NOMO-1 (cell line): ENCODE measurements at regions not wholly inside any gene's neighbourhood (a gene's known extent, or its start where the extent isn't known, plus 50 kb on each side); places are given as distances from the start of the nearest gene placed in this dataset.
A peak's percentile ranks its signal among the peaks of the same experiment; 100 is the strongest.
"Not testable (repeated sequence)": the region's sequence is repeated elsewhere in the genome, so short reads cannot be mapped to it uniquely, and the experiment has no call there.

ENCODE experiments used
- DNase-seq, 2 experiments: peaks; one replicate each; lab custom pipeline; 2025; ENCODE audit not compliant: unreplicated experiment in 2 of 2; lab: John Stamatoyannopoulos, UW

- DNase-seq: no peak
These were observed 86.3 kb upstream of the CNIH3 start for GRCh38 chr1:224529844-224530243.

DNA sequence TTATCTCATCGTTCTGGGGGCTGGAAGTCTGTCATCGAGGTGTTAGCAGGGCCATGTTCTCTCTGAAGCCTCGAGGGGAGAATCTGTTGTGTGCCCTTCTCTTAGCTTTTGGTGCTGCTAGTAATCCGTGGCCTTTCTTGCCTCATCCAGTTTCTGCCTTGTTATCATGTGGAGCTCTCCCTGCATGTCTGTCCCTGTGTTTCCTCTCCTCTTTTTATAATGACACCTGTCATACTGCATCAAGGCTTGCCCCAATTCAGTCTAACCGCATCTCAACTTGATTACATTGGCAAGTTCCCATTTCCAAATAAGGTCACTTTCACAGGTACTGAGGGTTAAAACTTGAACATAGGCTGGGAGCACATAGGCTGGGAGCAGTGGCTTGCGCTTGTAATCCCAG, 82.6 kb upstream of the CNIH3 start:
- no peak for DNase-seq

DNA sequence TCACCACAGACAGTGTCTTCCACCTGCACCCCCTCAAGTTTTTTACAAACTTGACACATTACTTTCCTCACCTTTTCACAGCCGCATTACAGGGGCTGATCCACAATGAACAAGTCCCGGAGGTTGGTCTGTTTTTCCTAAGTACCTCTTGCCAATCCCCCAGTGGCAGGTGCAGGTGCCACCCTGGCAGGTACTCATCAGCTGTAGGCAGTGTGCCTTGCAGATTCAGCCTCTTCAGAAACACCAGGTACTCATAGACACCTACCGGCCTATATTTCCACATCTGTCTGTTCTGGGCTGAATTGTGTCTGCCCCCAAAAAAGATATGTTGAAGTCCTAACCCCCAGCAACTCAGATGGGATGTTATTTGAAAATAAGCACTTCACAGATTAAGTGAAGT, 81.4 kb upstream of the CNIH3 start:
- DNase-seq: no peak

DNA sequence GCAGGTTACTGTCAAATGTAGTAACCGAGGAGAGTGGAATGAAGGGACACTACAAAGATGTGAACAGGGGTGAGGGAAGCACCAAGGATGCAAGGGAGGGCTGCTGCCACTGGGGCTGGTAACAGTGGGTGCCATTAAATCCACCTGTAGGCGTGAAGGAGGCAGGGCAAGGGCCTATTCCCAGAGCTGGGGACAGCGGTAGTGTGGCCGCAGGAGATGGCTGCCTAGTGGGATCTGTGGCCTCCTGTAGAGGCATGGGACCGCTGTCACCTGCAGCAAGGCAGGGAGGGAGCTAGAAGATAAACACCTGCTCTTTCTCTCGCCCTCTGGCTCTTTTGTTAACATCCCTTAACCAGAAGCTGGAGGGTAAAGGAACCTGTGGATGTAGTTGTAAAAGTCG, 80.5 kb upstream of the CNIH3 start:
- no peak for DNase-seq

DNA sequence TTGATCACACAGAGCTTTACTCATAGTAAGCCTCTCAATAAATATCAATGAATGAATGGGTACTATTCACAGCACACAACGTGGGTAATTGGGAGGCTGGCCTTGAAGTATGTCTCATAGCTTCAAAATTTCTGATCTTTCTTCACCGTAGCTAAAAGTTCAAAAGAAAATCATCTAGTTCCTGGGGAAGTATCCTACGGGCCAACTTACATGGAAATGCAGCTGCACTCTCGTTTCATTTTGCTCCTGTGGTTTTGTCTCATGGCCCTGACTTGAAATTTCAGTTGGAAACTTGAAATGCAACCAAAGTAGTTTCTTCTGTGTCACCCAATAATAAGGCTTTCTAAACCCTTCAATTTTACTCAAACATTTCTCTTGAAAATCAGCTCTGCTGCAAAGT, 76.1 kb upstream of the CNIH3 start:
- peak; percentile 7 to 33 for DNase-seq

- DNase-seq: peak in 1 of 2 experiments; percentile 29
These were observed 75.6 kb upstream of the CNIH3 start for GRCh38 chr1:224540535-224540934.

DNA sequence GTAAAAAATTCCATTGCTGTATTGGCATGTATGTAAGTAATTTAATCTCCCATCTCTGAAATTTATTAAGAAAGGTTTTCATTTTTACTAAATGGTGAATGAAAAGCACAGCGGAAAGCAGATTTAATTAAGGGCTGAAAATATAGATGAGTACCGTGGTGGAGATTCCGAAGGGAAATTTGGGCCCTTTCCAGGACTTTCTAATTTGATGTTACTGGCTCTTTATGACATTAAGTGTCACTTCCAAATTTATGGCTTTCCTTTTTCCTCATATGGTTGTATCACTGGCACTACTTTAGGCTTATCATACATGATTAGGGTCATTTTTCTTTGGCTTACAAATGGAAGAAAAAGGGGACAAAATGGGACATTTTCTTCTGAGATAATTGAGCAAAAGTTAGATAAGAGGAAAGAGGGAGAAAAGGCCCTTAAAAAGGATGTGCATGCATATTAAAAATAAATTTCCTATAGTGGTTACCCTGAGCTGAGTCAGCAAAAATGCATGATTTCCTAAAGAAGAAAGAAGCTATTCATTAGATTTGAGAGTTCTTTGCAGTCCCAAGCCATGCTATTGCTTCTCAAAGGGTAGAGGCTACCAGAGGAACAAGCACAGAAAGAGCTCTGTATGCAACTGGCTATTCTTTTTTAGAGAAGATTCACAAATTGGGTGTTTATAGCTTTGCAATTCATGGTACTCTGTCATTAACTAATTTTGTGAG, 74.9 kb upstream of the CNIH3 start:
- DNase-seq: no peak

DNA sequence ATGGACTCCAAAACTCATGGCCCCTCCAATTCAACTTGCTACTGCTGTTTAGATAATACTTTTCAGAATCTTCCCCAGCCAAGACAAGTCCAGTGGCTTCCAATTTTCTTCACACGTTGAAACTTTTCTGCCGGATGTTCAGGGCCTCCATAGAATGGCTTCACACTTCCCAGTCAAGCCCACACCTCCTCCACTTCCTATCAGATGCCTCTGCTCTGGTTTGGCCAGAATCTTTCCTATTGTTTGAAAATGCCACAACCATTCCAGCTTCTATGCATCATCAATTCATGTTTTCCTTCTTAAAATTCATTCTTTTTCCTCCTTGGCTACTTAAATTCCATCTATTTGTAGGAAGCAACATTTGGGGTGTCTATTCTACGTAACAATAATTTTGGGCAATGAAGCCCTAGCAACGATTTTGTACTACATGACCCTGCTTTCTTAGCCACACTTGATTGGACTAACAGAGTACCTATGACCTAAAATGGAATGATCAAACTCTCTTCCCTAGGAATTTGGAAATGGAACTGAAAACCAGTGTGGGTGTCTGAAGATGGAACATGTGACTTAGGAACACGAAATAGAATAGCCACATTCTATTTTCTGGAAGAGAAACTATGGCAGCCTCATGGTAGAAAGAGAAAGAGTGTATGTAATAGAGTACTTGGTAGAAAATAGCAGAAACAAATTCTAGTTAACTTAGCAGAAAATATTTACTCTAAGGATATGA, 74.1 kb upstream of the CNIH3 start:
- DNase-seq: no peak

- DNase-seq: peak; percentile 64 to 91
These were observed 73.2 kb upstream of the CNIH3 start for GRCh38 chr1:224542783-224543440.

DNA sequence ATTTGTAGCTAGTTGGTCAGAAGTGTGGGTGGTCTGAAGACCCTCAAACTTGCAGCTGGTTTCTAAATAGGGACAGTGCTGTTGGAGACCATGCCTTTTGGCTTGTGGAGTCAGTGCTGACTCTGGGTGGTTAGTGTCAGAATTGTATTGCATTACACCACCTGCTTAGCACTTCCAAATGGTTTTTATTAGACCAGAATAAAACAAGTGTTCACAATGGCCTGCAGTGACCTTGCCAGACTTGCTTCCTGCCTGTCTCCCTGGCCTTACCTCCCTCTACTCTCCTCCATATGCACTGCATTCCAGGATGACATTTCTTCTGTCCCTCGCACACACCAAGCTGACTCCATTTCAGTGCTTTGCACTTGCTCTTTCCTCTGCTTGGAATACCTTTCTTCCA, 72.7 kb upstream of the CNIH3 start:
- DNase-seq: no peak

GRCh38 chr1:224544346-224545110, 71.6 kb upstream of the CNIH3 start:
- no peak for DNase-seq

GRCh38 chr1:224545571-224545970, 70.5 kb upstream of the CNIH3 start:
- no peak for DNase-seq

- no peak for DNase-seq
These were observed 67.4 kb upstream of the CNIH3 start for GRCh38 chr1:224548676-224549075.

GRCh38 chr1:224551189-224551588, 64.9 kb upstream of the CNIH3 start:
- DNase-seq: not testable (repeated sequence)

DNA sequence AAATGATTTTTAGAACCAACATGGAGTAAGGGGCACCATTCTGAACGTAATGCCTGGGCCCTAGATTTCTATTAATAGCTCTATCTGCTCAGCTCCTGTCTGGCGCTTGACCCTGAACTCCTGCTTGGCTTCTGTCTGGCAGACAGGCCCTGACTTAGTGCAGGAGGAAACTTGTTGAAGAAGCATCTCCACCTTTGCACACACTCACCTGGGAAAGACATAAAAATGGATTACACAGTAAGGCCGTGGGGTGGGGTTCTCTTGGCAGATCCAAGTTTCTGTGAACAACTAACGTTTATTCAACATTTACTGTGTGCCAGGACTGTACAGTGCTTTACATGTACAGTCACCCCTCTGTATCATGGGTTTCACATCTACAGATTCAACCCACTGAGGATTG, 62.1 kb upstream of the CNIH3 start:
- no peak for DNase-seq

DNA sequence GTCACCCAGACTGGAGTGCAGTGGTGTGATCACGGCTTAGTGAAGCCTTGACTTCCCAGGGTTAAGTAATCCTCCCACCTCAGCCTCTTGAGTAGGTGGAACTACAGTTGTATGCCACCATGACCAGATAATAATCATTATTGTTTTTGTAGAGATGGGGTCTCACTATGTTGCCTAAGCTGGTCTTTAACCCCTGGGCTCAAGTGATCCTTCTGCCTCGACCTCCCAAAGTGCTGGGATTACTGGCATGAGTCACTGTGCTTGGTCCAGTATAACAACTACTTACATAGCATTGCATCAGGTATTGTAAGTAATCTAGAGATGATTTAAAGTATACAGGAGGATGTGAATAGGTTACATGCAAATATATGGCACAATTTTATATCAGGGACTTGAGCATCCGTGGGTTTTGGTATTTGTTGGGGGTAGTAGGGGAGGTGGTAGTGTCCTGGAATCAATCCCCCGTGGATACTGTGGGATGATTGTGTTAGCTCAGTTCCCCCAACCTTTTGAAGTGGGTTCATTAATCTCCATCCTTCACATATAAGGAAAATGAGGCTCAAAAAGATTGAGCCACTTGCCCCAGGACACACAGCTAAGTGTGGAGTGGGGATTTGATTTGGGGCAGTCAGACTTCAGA, 61.4 kb upstream of the CNIH3 start:
- no peak for DNase-seq

GRCh38 chr1:224558904-224559303, 57.2 kb upstream of the CNIH3 start:
- DNase-seq: no peak

DNA sequence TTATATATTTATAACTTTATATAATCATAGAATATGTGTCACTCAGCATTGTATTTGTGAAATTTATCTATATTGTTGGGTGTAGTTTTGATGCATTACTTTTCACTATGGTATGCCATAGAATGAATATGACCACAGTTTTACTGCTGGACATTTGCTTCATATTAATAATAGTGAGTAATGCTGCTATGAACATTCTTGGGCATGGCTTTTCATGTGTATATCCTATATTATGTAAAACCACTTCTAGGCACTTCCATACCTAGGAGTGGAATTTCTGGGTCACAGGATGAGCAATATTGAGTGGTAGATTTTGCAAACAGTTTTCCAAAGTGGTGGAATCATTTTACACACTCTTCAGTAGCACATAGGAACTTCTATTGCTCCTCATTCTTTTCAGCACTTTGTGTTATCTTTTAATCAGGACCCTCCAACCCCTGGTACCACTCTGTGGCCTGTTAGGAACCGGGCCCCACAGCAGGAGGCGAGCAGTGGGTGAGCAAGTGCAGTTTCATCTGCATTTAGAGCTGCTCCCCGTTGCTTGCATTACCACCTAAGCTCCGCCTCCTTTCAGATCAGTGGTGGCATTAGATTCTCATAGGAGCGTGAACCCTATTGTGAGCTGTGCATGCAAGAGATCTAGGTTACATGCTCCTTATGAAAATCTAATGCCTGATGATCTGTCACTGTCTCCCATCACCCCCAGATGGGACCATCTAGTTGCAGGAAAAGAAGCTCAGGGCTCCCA, 56.0 kb upstream of the CNIH3 start:
- no peak for DNase-seq

DNA sequence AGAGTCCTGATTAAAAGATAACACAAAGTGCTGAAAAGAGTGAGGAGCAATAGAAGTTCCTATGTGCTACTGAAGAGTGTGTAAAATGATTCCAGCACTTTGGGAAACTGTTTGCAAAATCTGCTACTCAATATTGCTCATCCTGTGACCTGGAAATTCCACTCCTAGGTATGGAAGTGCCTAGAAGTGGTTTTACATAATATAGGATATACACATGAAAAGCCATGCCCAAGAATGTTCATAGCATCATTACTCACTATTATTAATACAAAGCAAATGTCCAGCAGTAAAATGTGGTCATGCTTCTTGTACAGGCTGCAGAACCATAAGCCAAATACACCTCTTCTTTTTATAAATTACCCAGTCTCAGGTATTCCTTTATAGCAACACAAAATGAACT, 53.2 kb upstream of the CNIH3 start:
- not testable (repeated sequence) for DNase-seq

DNA sequence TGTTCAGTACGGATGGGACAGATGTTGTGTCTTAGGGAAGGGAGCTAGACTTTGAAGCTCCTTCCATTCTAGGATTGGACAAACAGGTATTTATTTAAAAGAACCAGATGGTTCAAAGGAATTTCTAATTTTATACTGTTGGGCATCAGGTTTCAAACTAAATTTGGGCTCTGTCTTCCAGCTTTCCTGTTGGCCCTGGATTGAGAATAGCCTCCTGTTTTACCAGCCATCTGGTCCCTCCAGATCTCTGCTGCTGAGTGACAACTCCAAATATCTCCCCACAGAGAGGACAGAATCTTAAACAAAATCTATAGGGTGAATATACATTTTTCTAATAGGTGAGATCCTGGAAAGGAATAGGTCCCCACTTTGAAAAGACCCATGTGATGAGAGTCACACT, 52.5 kb upstream of the CNIH3 start:
- DNase-seq: no peak
